OCI-LY1 (cell line): ENCODE measurements at regions not wholly inside any gene's neighbourhood (a gene's known extent, or its start where the extent isn't known, plus 50 kb on each side); places are given as distances from the start of the nearest gene placed in this dataset.

Source experiments
- CTCF ChIP-seq: fragments of 200-600 bp; sonication (generic), shearing (Covaris generic); IDR thresholded peaks from 2 replicates; pipeline ENCODE4 v1.5.1; 2017; ENCODE audit warnings: mild to moderate bottlenecking, antibody characterized with exemption, low read length, moderate library complexity, mixed read lengths
- EZH2 ChIP-seq: fragments of 200-600 bp; sonication (generic), shearing (Covaris generic); IDR thresholded peaks from 2 replicates; pipeline ENCODE4 v1.8.0; 2017; ENCODE audit warnings: borderline replicate concordance, mixed run types, mild to moderate bottlenecking, antibody characterized with exemption, low read length, moderate library complexity, mixed read lengths

GRCh38 chr3:5891711-5892110 is 704.2 kb downstream of the EDEM1 start:
- TF ChIP-seq CTCF (no peak), EZH2 (no peak)
